ENCODE measurements at regions not wholly inside any gene's neighbourhood (a gene's known extent, or its start where the extent isn't known, plus 50 kb on each side); places are given as distances from the start of the nearest gene placed in this dataset.
"Not testable (repeated sequence)": the region's sequence is repeated elsewhere in the genome, so short reads cannot be mapped to it uniquely, and the experiment has no call there.

- no peak for DNase-seq (ENCODE audit: low read depth in 2 of 2)
Measured at GRCh38 chr4:178963446-178964045, 1521.3 kb upstream of the AGA start.

GRCh38 chr4:178966644-178967043, 1524.4 kb upstream of the AGA start:
- DNase-seq (ENCODE audit: low read depth in 2 of 2): no peak

GRCh38 chr4:178970433-178971140, 1528.3 kb upstream of the AGA start:
- DNase-seq (ENCODE audit: low read depth in 2 of 2): no peak

GRCh38 chr4:178976861-178977260, 1534.6 kb upstream of the AGA start:
- no peak for DNase-seq (ENCODE audit: low read depth in 2 of 2)

- no peak for DNase-seq (ENCODE audit: low read depth in 2 of 2)
Measured at GRCh38 chr4:178993306-178993705, 1551.1 kb upstream of the AGA start.

- DNase-seq (ENCODE audit: low read depth in 2 of 2): no peak
Measured at GRCh38 chr4:179001918-179002317, 1559.7 kb upstream of the AGA start.

- no peak for DNase-seq (ENCODE audit: low read depth in 2 of 2)
Measured at GRCh38 chr4:179007755-179008154, 1565.5 kb upstream of the AGA start.

- no peak for DNase-seq (ENCODE audit: low read depth in 2 of 2)
Measured at GRCh38 chr4:179017581-179017980, 1575.3 kb upstream of the AGA start.

- DNase-seq (ENCODE audit: low read depth in 2 of 2): no peak
Measured at GRCh38 chr4:179027569-179027968, 1585.3 kb upstream of the AGA start.

GRCh38 chr4:179028321-179028720, 1586.1 kb upstream of the AGA start:
- DNase-seq (ENCODE audit: low read depth in 2 of 2): no peak

GRCh38 chr4:179029683-179030082, 1587.4 kb upstream of the AGA start:
- DNase-seq (ENCODE audit: low read depth in 2 of 2): no peak

- DNase-seq (ENCODE audit: low read depth in 2 of 2): no peak
Measured at GRCh38 chr4:179040259-179040658, 1598.0 kb upstream of the AGA start.

- DNase-seq (ENCODE audit: low read depth in 2 of 2): no peak
Measured at GRCh38 chr4:179048839-179049453, 1606.7 kb upstream of the AGA start.

- no peak for DNase-seq (ENCODE audit: low read depth in 2 of 2)
Measured at GRCh38 chr4:179051206-179051605, 1609.0 kb upstream of the AGA start.

GRCh38 chr4:179059396-179059795, 1617.2 kb upstream of the AGA start:
- no peak for DNase-seq (ENCODE audit: low read depth in 2 of 2)

GRCh38 chr4:179066254-179066653, 1624.0 kb upstream of the AGA start:
- DNase-seq (ENCODE audit: low read depth in 2 of 2): not testable (repeated sequence)

- no peak for DNase-seq (ENCODE audit: low read depth in 2 of 2)
Measured at GRCh38 chr4:179071131-179071530, 1628.9 kb upstream of the AGA start.

- DNase-seq (ENCODE audit: low read depth in 2 of 2): no peak
Measured at GRCh38 chr4:179076865-179077264, 1634.6 kb upstream of the AGA start.

GRCh38 chr4:179095585-179096221, 1653.5 kb upstream of the AGA start:
- DNase-seq (ENCODE audit: low read depth in 2 of 2): no peak

GRCh38 chr4:179097741-179098140, 1655.5 kb upstream of the AGA start:
- DNase-seq (ENCODE audit: low read depth in 2 of 2): no peak

GRCh38 chr4:179110356-179110755, 1668.1 kb upstream of the AGA start:
- DNase-seq (ENCODE audit: low read depth in 2 of 2): no peak

- no peak for DNase-seq (ENCODE audit: low read depth in 2 of 2)
Measured at GRCh38 chr4:179110816-179111215, 1668.6 kb upstream of the AGA start.
